WTC11 (cell line): ENCODE measurements at regions not wholly inside any gene's neighbourhood (a gene's known extent, or its start where the extent isn't known, plus 50 kb on each side); places are given as distances from the start of the nearest gene placed in this dataset.

Source experiments
- ATAC-seq: fragments of 200-7000 bp; cut with Tn5 transposase; 2 replicates; pipeline ENCODE4 v1.10.0; 2021; ENCODE audit warnings: mild to moderate bottlenecking, moderate library complexity
- CTCF ChIA-PET: fragments of 300-600 bp; sonication (Branson Sonifier 250); formaldehyde crosslinking; loops from one replicate; lab custom pipeline; 2021; ENCODE audit warnings: antibody characterized with exemption; lab: Charles Lee
- POLR2A ChIA-PET: fragments of 350-600 bp; sonication (Branson Sonifier 250); formaldehyde crosslinking; loops from one replicate; lab custom pipeline; 2021; ENCODE audit warnings: antibody characterized with exemption; lab: Charles Lee
- DNase-seq: peaks from one replicate; pipeline ENCODE4 v3.0.0; 2021; ENCODE audit warnings: low spot score
- H3K27ac Mint-ChIP-seq: 2 replicates; pipeline ENCODE4 v1.8.0; 2021; ENCODE audit warnings: mixed read lengths
- H3K27me3 Mint-ChIP-seq: 2 replicates; pipeline ENCODE4 v1.8.0; 2021; ENCODE audit warnings: low read depth, mild to moderate bottlenecking, moderate library complexity, mixed read lengths
- H3K36me3 Mint-ChIP-seq: 2 replicates; pipeline ENCODE4 v1.8.0; 2021; ENCODE audit warnings: mixed read lengths
- H3K4me1 Mint-ChIP-seq: 2 replicates; pipeline ENCODE4 v1.8.0; 2022; ENCODE audit warnings: mixed read lengths
- H3K4me3 Mint-ChIP-seq: 2 replicates; pipeline ENCODE4 v1.8.0; 2021; ENCODE audit warnings: mild to moderate bottlenecking, moderate library complexity, mixed read lengths
- H3K9me3 Mint-ChIP-seq: 2 replicates; pipeline ENCODE4 v1.8.0; 2021; ENCODE audit warnings: mixed read lengths
- AFF4 ChIP-seq: sonication (generic); formaldehyde crosslinking; IDR thresholded peaks from 2 replicates; pipeline ENCODE4 v1.8.1; 2023; ENCODE audit warnings: mild to moderate bottlenecking, missing genetic modification reagents, borderline replicate concordance
- E2F4 ChIP-seq: sonication (generic); formaldehyde crosslinking; IDR thresholded peaks from 2 replicates; pipeline ENCODE4 v1.8.1; 2022; ENCODE audit warnings: low read depth, mild to moderate bottlenecking, moderate library complexity, missing genetic modification reagents, borderline replicate concordance
- ELF4 ChIP-seq: sonication (generic); formaldehyde crosslinking; IDR thresholded peaks from 2 replicates; pipeline ENCODE4 v1.8.1; 2022; ENCODE audit warnings: low read depth, mild to moderate bottlenecking, moderate library complexity, missing genetic modification reagents
- ESRRA ChIP-seq: sonication (generic); formaldehyde crosslinking; IDR thresholded peaks from 2 replicates; pipeline ENCODE4 v1.8.1; 2022; ENCODE audit warnings: mild to moderate bottlenecking, missing genetic modification reagents, borderline replicate concordance
- ETV6 ChIP-seq: sonication (generic); formaldehyde crosslinking; IDR thresholded peaks from 2 replicates; pipeline ENCODE4 v1.8.1; 2022; ENCODE audit warnings: mild to moderate bottlenecking, missing genetic modification reagents
- FOXP4 ChIP-seq: sonication (generic); formaldehyde crosslinking; IDR thresholded peaks from 2 replicates; pipeline ENCODE4 v1.8.0; 2022; ENCODE audit warnings: mild to moderate bottlenecking, missing genetic modification reagents
- NR3C1 ChIP-seq: sonication (generic); formaldehyde crosslinking; conservative IDR thresholded peaks from 2 replicates; pipeline ENCODE4 v1.8.1; 2023; ENCODE audit warnings: low read depth, mild to moderate bottlenecking, missing genetic modification reagents
- PRRX2 ChIP-seq: fragments of 250-450 bp; sonication (Bioruptor Pico); IDR thresholded peaks from 2 replicates; pipeline ENCODE4 v1.8.0; 2021; ENCODE audit warnings: mild to moderate bottlenecking
- ZBTB21 ChIP-seq: sonication (generic); formaldehyde crosslinking; IDR thresholded peaks from 2 replicates; pipeline ENCODE4 v1.8.1; 2023; ENCODE audit warnings: mild to moderate bottlenecking, missing genetic modification reagents, borderline replicate concordance
- ZBTB43 ChIP-seq: sonication (generic); formaldehyde crosslinking; IDR thresholded peaks from 2 replicates; pipeline ENCODE4 v1.8.1; 2023; ENCODE audit warnings: mild to moderate bottlenecking, missing genetic modification reagents
- ZNF281 ChIP-seq: sonication (generic); formaldehyde crosslinking; IDR thresholded peaks from 2 replicates; pipeline ENCODE4 v1.8.0; 2023; ENCODE audit warnings: mild to moderate bottlenecking, missing genetic modification reagents

GRCh38 chr11:34790620-34791019, 125.6 kb downstream of the APIP start:
- H3K4me1 Mint-ChIP-seq, result peaks cover 29% of the 10 kb centered on the region
- TF ChIP-seq AFF4, result no peak
- TF ChIP-seq ZBTB21 (CRISPR knock-in tag), result no peak
- TF ChIP-seq NR3C1 (CRISPR knock-in tag), result no peak
- no peak for TF ChIP-seq ELF4 (CRISPR knock-in tag)
- no peak for TF ChIP-seq ETV6 (CRISPR knock-in tag)
- TF ChIP-seq ESRRA (CRISPR knock-in tag), result no peak
- no peak for TF ChIP-seq PRRX2 (CRISPR knock-in tag)
- TF ChIP-seq ZNF281 (CRISPR knock-in tag), result no peak
- TF ChIP-seq FOXP4, result no peak
- ChIA-PET POLR2A (no interaction called here), CTCF (interaction anchor here (0.6 to 1.8 kb wide), 11 partner anchors 8 to 601 kb away, joined by 3 to 12 read pairs (median 4); no protein-coding TSS in a partner anchor)
- H3K27ac Mint-ChIP-seq, result no peak overlapping the region
- peaks cover 9% of the 10 kb centered on the region for H3K9me3 Mint-ChIP-seq
- H3K36me3 Mint-ChIP-seq, result peaks cover 7% of the 10 kb centered on the region
- H3K4me3 Mint-ChIP-seq, result no peak overlapping the region
- peak; percentile 74 for ATAC-seq
- no peak for DNase-seq
- no peaks in the 10 kb centered on the region; the same call in 1 of the 2 replicates for H3K27me3 Mint-ChIP-seq

GRCh38 chr11:34789196-34789834, 126.9 kb downstream of the APIP start:
- Mint-ChIP-seq H3K27me3 (no peaks in the 10 kb centered on the region; the same call in 1 of the 2 replicates), H3K4me3 (no peak overlapping the region), H3K4me1 (peaks cover 19% of the 10 kb centered on the region), H3K9me3 (peaks cover 9% of the 10 kb centered on the region), H3K36me3 (peaks cover 5% of the 10 kb centered on the region), H3K27ac (no peak overlapping the region)
- POLR2A ChIA-PET, result no interaction called here
- ATAC-seq (no peak), DNase-seq (no peak)
- TF ChIP-seq ZBTB43 (CRISPR knock-in tag), result no peak
- no peak for TF ChIP-seq E2F4
- CTCF ChIA-PET, result interaction anchor here (1.1 to 1.8 kb wide), 4 partner anchors 10 to 203 kb away, joined by 4 to 12 read pairs (median 6); no protein-coding TSS in a partner anchor
